Activated CD8-positive, alpha-beta memory T cell treated with anti-CD3 and anti-CD28 coated beads for 48 hours (primary cell): ENCODE measurements at regions not wholly inside any gene's neighbourhood (a gene's known extent, or its start where the extent isn't known, plus 50 kb on each side); places are given as distances from the start of the nearest gene placed in this dataset.

Experiments
- DNase-seq, 3 experiments: peaks; one replicate each; pipeline ENCODE4 v3.0.0-alpha.2; 2020; ENCODE audit warnings: low read depth in 2 of 3, low spot score in 2 of 3

- DNase-seq = no peak
These were observed 56.2 kb upstream of the MYCBP2 start for GRCh38 chr13:77383097-77383496.

- DNase-seq = no peak
These were observed 54.2 kb upstream of the MYCBP2 start for GRCh38 chr13:77381059-77381458.

GRCh38 chr13:77379508-77379907 lies 52.6 kb upstream of the MYCBP2 start:
- DNase-seq = no peak

- DNase-seq = no peak
These were observed 51.8 kb upstream of the MYCBP2 start for GRCh38 chr13:77378662-77379061.

- no peak for DNase-seq
These were observed 50.1 kb upstream of the MYCBP2 start for GRCh38 chr13:77377016-77377415.
